ENCODE measurements at regions not wholly inside any gene's neighbourhood (a gene's known extent, or its start where the extent isn't known, plus 50 kb on each side); places are given as distances from the start of the nearest gene placed in this dataset.
"Not testable (repeated sequence)": the region's sequence is repeated elsewhere in the genome, so short reads cannot be mapped to it uniquely, and the experiment has no call there.

DNA sequence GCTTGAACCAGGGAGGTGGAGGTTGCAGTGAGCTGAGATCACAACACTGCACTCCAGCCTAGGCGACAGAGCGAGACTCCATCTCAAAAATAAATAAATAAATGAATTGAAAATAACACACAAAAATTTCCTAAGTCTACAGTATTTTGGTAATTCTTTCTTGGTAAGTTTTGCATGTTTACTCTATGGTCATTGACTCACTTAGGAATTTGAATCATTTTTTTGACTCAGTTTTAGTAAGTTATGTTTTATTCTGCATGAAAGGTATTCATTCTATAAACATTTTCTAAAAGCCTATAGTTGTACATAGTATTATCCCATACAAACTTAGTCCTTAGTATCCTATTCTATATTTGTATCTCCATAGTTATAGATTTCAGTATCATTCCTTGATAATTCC, 772.9 kb upstream of the SLIT2 start:
- Mint-ChIP-seq H3K36me3 (ENCODE audit: unreplicated experiment) (no peaks in the 10 kb centered on the region), H3K9me3 (ENCODE audit: unreplicated experiment) (no peaks in the 10 kb centered on the region), H3K27ac (ENCODE audit: unreplicated experiment) (no peak overlapping the region), H3K4me3 (ENCODE audit: unreplicated experiment) (no peak overlapping the region), H3K4me1 (ENCODE audit: low read depth, unreplicated experiment) (no peaks in the 10 kb centered on the region), H3K27me3 (ENCODE audit: unreplicated experiment) (no peaks in the 10 kb centered on the region)
- DNase-seq: no peak
- TF ChIP-seq, protein P1, sequence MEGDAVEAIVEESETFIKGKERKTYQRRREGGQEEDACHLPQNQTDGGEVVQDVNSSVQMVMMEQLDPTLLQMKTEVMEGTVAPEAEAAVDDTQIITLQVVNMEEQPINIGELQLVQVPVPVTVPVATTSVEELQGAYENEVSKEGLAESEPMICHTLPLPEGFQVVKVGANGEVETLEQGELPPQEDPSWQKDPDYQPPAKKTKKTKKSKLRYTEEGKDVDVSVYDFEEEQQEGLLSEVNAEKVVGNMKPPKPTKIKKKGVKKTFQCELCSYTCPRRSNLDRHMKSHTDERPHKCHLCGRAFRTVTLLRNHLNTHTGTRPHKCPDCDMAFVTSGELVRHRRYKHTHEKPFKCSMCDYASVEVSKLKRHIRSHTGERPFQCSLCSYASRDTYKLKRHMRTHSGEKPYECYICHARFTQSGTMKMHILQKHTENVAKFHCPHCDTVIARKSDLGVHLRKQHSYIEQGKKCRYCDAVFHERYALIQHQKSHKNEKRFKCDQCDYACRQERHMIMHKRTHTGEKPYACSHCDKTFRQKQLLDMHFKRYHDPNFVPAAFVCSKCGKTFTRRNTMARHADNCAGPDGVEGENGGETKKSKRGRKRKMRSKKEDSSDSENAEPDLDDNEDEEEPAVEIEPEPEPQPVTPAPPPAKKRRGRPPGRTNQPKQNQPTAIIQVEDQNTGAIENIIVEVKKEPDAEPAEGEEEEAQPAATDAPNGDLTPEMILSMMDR (IDR thresholded peaks at IDR 0.05; ENCODE audit: partially characterized antibody, unreplicated experiment): no peak

DNA sequence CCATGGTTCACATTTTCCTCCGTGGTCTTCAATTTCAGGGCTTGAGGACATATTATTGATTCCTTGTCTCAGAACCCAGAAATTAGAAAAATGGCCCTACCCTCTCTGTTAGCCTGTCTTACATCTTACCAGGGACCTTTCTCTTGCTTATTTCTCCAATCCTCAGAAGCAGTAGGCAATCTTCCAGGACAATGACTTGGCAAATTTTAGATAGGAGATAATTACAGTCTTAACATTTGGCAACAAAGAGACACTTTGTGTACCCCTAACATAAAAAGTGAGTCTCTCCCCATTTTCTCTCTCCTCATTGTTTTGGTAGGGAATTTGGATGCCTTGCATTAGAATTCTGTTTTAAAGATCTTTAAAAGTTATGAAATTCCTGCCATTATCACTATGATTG, 778.1 kb upstream of the SLIT2 start:
- H3K27me3 Mint-ChIP-seq (ENCODE audit: unreplicated experiment): no peaks in the 10 kb centered on the region
- H3K4me1 Mint-ChIP-seq (ENCODE audit: low read depth, unreplicated experiment): no peaks in the 10 kb centered on the region
- no peaks in the 10 kb centered on the region for H3K9me3 Mint-ChIP-seq (ENCODE audit: unreplicated experiment)
- H3K36me3 Mint-ChIP-seq (ENCODE audit: unreplicated experiment): no peaks in the 10 kb centered on the region
- H3K4me3 Mint-ChIP-seq (ENCODE audit: unreplicated experiment): no peak overlapping the region
- TF ChIP-seq, protein P1 (IDR thresholded peaks at IDR 0.05; ENCODE audit: partially characterized antibody, unreplicated experiment): no peak
- no peak for DNase-seq
- H3K27ac Mint-ChIP-seq (ENCODE audit: unreplicated experiment): no peak overlapping the region

DNA sequence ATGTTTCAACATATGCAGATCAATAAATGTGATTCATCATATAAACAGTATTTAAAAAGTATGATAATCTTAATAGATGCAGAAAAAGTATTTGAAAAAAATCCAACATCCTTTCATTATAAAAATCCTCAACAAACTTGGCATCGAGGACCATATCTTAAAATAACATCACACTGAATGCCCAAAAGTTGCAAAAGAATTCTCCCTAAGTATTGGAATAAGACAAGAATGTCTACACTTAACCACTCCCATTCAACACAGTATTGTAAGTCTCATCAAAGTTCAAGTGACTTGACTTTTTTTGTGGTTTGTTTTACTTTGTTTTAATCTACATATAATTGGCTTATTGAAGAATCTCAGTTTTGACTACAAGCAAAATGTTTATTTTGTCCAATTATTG, 779.0 kb upstream of the SLIT2 start:
- no peak overlapping the region for H3K4me3 Mint-ChIP-seq (ENCODE audit: unreplicated experiment)
- no peak overlapping the region for H3K27ac Mint-ChIP-seq (ENCODE audit: unreplicated experiment)
- H3K4me1 Mint-ChIP-seq (ENCODE audit: low read depth, unreplicated experiment): no peaks in the 10 kb centered on the region
- no peak for DNase-seq
- no peaks in the 10 kb centered on the region for H3K27me3 Mint-ChIP-seq (ENCODE audit: unreplicated experiment)
- TF ChIP-seq, protein P1 (IDR thresholded peaks at IDR 0.05; ENCODE audit: partially characterized antibody, unreplicated experiment): no peak
- no peaks in the 10 kb centered on the region for H3K9me3 Mint-ChIP-seq (ENCODE audit: unreplicated experiment)
- H3K36me3 Mint-ChIP-seq (ENCODE audit: unreplicated experiment): no peaks in the 10 kb centered on the region

DNA sequence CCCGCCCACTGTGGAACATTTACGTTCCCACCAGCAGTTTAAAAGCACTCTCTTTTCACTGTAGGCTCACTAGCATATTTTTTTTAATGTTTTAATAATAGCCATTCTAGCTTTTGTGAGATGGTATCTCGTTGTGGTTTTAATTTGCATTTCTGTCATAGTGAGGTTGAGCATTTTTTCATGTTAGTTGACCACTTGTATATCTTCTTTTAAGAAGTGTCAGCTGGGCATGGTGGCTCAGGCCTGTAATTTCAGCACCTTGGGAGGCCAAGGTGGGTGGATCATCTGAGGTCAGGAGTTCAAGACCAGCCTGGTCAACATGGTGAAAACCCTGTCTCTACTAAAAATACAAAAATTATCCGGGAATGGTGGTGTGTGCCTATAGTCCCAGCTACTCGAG, 781.7 kb upstream of the SLIT2 start:
- H3K27me3 Mint-ChIP-seq (ENCODE audit: unreplicated experiment); H3K36me3 Mint-ChIP-seq (ENCODE audit: unreplicated experiment); H3K27ac Mint-ChIP-seq (ENCODE audit: unreplicated experiment); H3K9me3 Mint-ChIP-seq (ENCODE audit: unreplicated experiment); H3K4me1 Mint-ChIP-seq (ENCODE audit: low read depth, unreplicated experiment); H3K4me3 Mint-ChIP-seq (ENCODE audit: unreplicated experiment); DNase-seq: not testable (repeated sequence)

DNA sequence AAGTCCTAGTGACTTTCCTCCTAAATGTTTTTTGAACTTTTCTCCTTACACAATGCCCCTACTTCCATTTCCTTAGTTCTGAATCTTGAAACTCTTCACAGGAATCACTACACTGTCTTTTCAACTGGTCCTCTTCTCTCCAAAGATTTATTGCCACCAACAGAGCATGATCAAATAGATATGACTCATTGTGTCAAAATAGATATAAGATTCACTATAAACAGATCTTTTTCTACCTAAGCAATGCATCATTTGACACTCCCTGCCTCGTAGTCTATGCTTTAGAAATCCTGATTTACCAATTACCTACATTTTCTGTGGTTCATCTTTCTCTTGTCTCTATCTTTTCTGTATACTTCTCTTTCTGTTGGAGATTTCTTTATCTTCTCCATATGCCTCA, 789.6 kb upstream of the SLIT2 start:
- H3K4me3 Mint-ChIP-seq (ENCODE audit: unreplicated experiment): no peak overlapping the region
- no peaks in the 10 kb centered on the region for H3K4me1 Mint-ChIP-seq (ENCODE audit: low read depth, unreplicated experiment)
- H3K27ac Mint-ChIP-seq (ENCODE audit: unreplicated experiment): no peak overlapping the region
- DNase-seq: no peak
- TF ChIP-seq, protein P1 (IDR thresholded peaks at IDR 0.05; ENCODE audit: partially characterized antibody, unreplicated experiment): no peak
- no peaks in the 10 kb centered on the region for H3K36me3 Mint-ChIP-seq (ENCODE audit: unreplicated experiment)
- no peaks in the 10 kb centered on the region for H3K9me3 Mint-ChIP-seq (ENCODE audit: unreplicated experiment)
- H3K27me3 Mint-ChIP-seq (ENCODE audit: unreplicated experiment): peaks cover under 1% of the 10 kb centered on the region

Measured in glutamatergic neuron (in vitro differentiated cells).